Cerebellar cortex (tissue), 1 donor: ENCODE measurements at regions not wholly inside any gene's neighbourhood (a gene's known extent, or its start where the extent isn't known, plus 50 kb on each side); places are given as distances from the start of the nearest gene placed in this dataset.
"Not testable (repeated sequence)": the region's sequence is repeated elsewhere in the genome, so short reads cannot be mapped to it uniquely, and the experiment has no call there.

Experiments used
- DNase-seq: peaks from one replicate; pipeline ENCODE4 v3.0.0-alpha.2; 2015; ENCODE audit warnings: low spot score

- DNase-seq, result no peak
These were observed 344.5 kb upstream of the RASGEF1B start for GRCh38 chr4:81816031-81816761.

DNA sequence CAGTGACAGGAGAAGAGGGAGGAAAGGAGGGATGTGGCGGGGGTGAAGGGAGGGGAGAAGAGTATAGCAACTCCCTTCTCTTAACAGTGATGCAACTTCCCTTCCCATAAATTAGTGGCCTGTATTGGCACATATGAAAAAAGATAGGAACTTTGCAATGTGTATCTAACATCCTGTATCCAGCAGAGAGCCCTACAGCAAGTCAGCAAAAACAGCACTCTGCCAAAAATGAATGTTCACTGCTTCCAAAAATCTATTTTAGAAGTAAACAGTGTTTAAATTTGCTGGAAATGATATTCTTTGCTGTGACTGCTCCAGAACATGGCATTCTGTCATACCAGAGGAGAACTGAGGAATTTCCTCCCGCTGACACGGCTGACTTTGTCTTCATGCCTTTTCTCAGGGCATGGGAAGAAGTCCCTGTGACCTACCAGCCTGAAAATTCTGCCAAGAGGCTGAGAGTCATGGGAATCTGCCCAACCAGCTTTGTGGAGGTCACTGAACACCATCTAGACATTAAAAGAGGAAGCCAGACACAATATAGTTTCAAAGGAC is 343.4 kb upstream of the RASGEF1B start:
- no peak for DNase-seq

GRCh38 chr4:81811562-81812293 is 340.0 kb upstream of the RASGEF1B start:
- no peak for DNase-seq

- DNase-seq, result peak; percentile 99
These were observed 336.4 kb upstream of the RASGEF1B start for GRCh38 chr4:81808011-81808672.

- DNase-seq, result peak; percentile 61
These were observed 335.7 kb upstream of the RASGEF1B start for GRCh38 chr4:81807386-81807785.

DNA sequence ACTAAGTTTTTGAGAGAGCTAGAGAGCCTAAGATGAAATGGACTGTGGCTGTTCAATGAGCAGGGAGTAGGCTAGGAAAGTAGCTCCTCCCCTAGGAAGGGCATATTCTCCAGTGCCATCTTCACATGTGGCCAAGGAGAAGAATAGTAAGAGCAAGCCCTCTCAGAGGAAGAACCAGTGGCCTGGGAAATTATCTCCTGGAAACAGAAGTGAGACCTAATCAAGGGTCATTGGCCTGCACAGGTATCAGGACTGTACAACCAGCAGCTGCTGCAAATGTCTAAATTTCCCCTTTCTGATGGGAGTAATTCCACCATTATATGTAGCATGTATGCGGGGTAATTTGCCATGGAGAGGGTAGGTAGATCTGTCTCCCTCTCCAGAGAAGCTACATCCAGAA is 334.8 kb upstream of the RASGEF1B start:
- no peak for DNase-seq

DNA sequence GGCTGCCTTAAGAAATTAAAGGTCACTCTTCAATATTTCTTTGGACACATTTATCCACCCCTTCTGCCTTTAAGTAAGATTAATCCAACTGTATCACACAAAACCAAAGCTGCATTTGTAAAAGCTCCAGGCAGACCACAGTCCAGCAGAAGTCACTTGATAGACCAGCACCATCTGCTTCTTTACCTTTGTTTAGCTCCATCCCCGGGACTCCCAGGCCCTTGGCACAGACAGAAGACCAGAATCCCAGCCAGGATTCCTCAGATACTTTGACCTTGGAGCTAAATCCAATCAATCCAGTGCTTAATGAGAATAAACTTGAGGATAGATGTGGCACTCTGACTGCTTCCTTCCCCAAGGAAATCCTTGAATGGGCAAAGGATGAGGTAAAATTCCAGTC is 333.1 kb upstream of the RASGEF1B start:
- peak; percentile 77 for DNase-seq

DNA sequence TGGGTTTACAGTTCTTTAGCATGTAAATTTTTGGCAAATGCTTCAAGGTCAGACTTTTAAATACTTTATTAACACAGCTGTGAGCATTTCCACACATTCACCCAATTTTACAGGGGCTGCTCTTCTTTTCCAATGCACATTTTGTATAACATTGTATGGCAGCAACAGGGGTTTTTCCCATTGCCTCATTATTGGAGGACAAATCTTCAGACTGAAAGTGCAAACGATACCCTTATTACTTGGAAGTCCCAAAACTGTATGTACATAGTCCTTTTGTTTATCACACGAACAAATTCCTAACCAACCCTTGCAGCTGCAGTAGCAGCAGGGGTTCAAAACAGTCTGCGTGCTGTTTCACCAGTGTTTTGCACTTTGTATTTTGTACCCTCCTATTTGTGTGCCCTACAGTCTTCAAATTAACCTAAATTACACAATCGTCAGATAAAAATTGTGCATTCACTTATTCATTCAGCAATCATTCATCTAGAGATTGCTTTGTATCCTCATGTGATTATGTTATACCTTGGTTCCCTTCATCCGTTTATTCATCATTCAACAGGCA is 330.7 kb upstream of the RASGEF1B start:
- no peak for DNase-seq

DNA sequence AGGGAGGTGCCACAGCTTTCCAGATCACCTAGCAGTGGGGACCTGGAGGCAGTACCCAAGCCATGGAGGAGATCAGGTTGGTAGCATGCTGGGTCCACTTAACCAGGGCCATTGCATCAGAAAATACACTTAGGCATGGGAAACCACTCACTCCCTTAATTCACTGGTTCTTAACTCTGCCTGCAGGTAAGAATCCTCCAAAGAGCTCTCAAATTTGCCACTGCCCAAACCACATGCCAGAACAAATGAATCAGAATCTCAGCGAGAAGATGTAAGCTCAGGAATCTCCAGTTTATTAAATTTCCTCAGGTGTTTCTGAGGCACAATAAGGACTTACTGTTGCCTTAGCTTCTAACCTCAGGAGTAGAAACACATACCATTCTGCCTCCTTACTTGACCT is 327.7 kb upstream of the RASGEF1B start:
- no peak for DNase-seq

GRCh38 chr4:81796790-81797528 is 325.3 kb upstream of the RASGEF1B start:
- no peak for DNase-seq

DNA sequence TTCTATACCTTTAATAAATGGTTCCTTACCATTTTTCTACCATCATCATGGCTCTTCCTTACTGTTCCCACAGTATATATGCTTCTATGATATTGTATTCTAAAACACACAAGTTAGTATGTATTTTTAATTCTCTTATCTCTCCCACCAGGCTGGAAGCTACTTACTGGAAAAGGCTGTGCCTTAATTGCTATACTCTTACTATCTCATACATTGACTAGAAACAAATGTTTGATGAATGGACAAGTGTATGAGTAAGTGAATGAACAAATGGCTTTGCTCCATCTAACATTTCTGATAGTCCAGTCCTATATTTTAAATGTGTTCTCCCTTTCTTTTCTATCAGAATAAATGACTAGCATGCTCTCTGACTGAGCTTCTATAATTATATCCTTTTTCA is 320.8 kb upstream of the RASGEF1B start:
- no peak for DNase-seq

- DNase-seq, result no peak
These were observed 318.8 kb upstream of the RASGEF1B start for GRCh38 chr4:81790477-81790876.

- DNase-seq, result no peak
These were observed 318.2 kb upstream of the RASGEF1B start for GRCh38 chr4:81789741-81790399.

DNA sequence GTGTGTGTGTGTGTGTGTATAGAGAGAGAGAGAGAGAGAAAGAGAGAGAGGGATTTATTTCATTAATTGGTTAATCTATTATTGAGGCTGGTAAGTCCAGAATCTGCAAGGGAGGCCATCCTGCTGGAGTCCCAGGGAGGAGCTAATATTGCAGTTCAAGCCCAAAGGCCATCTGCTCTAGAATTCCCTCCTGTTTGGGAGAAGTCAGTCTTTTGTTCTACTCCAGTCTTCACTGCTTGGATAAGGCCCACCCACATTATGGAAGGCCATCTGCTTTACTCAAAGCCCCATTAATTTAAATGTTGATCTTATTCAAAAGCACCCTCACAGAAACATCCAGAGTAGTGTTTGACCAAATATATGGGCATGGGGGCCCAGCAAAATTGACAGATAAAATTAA is 317.5 kb upstream of the RASGEF1B start:
- no peak for DNase-seq

GRCh38 chr4:81786766-81787165 is 315.1 kb upstream of the RASGEF1B start:
- no peak for DNase-seq

- DNase-seq, result no peak
These were observed 314.5 kb upstream of the RASGEF1B start for GRCh38 chr4:81786063-81786763.

- no peak for DNase-seq
These were observed 313.6 kb upstream of the RASGEF1B start for GRCh38 chr4:81785338-81785737.

DNA sequence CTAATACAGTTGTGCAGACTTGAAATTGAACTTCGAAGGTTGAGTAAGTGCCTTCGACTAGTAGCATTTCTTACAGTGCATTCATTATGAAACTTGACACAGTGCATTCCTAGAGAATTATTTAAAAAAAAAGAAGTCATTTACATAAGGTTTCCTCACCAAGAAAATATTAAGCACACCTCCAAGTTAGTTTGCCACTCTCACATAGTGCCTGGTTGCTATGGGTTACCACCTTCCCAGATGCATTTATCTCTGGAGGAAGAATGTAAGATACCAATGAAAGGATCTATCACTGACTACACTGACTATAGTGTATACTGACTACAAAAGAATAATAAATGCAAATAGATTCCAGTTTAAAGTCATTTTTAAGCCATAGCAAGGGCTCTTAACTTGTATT is 311.9 kb upstream of the RASGEF1B start:
- DNase-seq, result no peak

DNA sequence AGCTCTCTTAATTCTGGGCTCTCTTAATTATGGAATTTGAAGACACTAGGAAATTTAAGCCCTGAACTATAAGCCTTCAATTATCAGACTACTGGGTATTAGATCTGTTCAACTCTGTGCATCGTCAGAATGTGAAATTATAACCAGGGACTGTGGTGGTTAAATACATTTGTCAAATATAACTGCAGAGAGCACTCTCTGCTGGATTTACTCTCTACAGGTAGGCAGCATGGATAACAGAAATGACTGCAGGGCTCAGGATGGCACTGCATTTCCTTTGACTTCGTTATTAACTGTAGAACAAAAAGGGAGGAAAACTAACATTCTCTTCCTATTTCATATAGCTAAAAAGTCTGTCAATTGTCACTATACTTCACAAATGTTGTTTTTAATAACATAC is 310.1 kb upstream of the RASGEF1B start:
- no peak for DNase-seq

GRCh38 chr4:81777718-81778117 is 306.0 kb upstream of the RASGEF1B start:
- DNase-seq, result not testable (repeated sequence)

GRCh38 chr4:81776794-81777193 is 305.1 kb upstream of the RASGEF1B start:
- DNase-seq, result no peak
